GM23338 (cell line): ENCODE measurements at regions not wholly inside any gene's neighbourhood (a gene's known extent, or its start where the extent isn't known, plus 50 kb on each side); places are given as distances from the start of the nearest gene placed in this dataset.

Experiments used
- EZH2phosphoT487 ChIP-seq: fragments of 200-600 bp; sonication (generic); IDR thresholded peaks from one replicate; pipeline ENCODE4 v1.8.1; 2018; ENCODE audit warnings: antibody characterized with exemption; ENCODE audit not compliant: unreplicated experiment
- POLR2AphosphoS5 ChIP-seq: IDR thresholded peaks from 2 replicates; pipeline ENCODE4 v1.6.1; 2016; ENCODE audit warnings: antibody characterized with exemption, low read depth
- TF ChIP-seq, protein P1 (sequence below), 2 experiments: fragments of 200-600 bp in 1 of 2; sonication (generic) in 1 of 2; conservative IDR thresholded peaks; 2 replicates each; pipeline versions ENCODE4 v1.5.1 to v1.6.1; 2016 to 2017; ENCODE audit warnings: antibody characterized with exemption in 2 of 2, low read depth in 2 of 2, mild to moderate bottlenecking in 2 of 2, moderate library complexity in 1 of 2

DNA sequence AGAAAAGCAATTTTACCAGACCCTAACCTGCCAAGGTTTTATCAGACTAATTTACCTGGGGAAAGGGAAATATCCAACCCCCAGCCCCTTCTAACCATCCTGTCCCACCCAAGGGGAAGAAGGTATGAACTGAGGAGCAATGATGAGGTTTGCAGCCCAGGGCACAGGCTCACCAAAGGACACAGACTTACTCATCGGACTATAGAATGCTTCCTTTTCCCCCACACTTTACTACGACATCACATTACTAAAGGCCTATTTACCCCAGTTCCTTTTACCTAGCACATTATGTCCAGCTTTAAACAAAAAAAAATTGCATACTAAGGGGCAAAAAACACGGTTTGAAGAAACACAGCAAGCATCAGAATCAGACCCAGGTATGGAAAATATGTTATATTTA lies 94.1 kb upstream of the FST start:
- TF ChIP-seq, protein P1, sequence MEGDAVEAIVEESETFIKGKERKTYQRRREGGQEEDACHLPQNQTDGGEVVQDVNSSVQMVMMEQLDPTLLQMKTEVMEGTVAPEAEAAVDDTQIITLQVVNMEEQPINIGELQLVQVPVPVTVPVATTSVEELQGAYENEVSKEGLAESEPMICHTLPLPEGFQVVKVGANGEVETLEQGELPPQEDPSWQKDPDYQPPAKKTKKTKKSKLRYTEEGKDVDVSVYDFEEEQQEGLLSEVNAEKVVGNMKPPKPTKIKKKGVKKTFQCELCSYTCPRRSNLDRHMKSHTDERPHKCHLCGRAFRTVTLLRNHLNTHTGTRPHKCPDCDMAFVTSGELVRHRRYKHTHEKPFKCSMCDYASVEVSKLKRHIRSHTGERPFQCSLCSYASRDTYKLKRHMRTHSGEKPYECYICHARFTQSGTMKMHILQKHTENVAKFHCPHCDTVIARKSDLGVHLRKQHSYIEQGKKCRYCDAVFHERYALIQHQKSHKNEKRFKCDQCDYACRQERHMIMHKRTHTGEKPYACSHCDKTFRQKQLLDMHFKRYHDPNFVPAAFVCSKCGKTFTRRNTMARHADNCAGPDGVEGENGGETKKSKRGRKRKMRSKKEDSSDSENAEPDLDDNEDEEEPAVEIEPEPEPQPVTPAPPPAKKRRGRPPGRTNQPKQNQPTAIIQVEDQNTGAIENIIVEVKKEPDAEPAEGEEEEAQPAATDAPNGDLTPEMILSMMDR (conservative IDR thresholded peaks at IDR 0.05; ENCODE audit: low read depth in 2 of 2), result no peak
- TF ChIP-seq POLR2AphosphoS5 (no peak), EZH2phosphoT487 (no peak)
